ENCODE measurements at regions not wholly inside any gene's neighbourhood (a gene's known extent, or its start where the extent isn't known, plus 50 kb on each side); places are given as distances from the start of the nearest gene placed in this dataset.

DNA sequence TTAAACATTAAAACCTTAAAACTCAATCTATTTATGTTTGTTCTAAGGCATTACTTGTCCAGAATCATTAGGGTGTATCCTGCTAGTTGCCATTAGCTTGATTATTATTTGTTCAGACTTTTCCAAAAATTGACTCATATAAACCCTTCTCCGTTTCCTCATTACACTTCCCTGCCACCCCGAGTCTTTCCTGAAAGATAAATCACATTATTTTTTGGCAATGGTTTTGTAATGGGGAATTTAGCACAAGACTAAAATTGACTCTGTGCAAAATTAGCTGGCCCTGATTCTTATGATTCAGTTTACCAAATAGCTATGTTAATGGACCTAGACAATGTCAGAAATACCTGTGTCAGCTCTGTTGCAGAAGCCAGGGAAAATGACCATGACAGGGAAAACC is 112.2 kb upstream of the NT5C1B start:
- DNase-seq, result no peak

DNA sequence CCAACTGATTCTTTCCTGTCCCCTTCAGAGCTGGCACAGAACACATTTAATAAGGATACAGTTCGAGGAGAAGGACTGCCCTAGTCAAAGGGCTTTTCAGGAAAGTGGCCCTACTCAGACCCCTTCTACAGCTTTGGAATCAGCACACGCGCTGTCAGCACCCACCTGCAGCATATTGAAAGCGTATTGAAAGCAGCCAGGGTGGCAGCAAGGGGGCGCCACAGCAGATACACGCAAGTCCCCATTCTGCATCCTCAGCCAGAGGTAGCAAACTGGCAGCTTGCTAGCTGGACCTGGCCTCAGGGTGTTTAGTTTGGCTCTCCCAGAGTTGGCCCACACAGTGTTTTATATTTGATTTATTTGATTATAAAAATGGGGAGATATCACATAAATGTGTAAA is 101.0 kb upstream of the NT5C1B start:
- DNase-seq, result no peak

DNA sequence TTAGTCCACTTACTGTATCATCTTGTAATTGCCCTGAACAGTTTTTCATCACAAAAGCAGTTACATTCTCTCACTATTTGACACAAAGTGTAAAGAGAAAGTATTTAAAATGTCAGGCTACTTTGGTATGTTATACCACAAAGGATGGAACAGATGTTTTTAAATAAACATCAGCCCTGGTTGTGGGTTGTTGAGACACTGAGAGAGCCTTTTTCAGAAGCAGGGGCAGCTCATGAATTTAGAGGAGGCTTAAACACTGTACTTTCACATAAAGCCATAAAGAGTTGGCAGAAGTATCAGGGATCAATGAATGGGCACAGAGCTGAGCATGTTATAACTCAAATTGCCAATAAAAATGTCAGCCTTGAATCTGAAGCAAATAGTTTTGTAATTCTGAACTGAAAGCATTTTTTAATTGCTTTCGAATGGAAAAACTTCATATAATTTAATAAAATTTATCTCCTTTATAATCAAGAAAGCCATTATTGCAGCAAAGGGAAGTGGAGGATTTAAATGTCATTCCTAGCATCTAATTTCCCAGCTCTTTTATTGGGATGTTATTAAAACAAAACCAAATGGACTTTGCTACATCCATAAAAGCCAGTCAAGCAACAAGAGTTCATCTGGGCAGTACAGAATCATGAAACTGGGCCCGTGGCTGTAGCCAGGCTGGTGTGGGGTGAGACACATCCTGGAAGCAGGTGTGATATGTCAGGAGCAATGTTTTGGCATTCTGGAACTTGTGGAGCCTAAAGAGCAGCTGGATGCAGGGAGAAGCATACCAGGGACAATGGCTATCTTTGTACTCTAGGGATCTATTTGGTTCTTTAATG is 95.1 kb upstream of the NT5C1B start:
- DNase-seq, result no peak

DNA sequence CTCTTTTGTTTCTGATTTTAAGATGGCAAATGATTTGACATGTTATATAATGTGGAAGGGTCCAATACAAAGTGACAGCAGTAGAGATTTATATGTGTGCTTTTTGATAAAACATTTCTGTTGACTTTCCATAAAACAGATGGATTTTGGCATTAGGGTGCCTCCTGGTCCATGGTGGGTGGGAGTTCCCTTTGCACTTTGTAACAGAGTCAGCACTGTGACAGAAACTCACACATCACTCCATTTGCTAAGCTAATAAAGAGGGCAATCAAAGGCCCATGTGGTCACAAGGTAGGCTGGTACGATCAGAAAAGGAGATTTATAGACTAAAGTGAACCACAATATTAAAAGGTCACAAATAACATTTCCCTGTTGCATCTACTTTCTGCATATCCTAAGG is 93.3 kb upstream of the NT5C1B start:
- DNase-seq, result no peak

DNA sequence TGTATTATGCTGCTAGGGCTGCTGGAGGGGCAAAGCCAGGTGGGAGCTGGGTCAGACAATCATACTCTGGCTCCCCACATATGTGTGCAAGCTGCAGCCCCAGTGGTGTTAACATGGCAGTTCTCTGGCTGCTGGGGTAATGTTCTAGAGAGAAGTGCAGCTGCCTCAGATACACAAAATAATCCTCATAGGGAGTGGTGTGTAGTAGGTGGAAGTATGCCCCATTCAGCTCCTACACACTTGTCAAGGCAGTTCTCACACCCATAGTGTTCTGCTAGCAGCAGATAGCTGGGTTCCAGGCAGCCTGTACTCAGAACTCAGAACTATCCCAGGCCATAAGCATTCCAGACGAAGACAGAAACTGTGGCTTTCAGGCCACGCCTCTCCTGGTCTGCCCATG is 87.9 kb upstream of the NT5C1B start:
- no peak for DNase-seq

DNA sequence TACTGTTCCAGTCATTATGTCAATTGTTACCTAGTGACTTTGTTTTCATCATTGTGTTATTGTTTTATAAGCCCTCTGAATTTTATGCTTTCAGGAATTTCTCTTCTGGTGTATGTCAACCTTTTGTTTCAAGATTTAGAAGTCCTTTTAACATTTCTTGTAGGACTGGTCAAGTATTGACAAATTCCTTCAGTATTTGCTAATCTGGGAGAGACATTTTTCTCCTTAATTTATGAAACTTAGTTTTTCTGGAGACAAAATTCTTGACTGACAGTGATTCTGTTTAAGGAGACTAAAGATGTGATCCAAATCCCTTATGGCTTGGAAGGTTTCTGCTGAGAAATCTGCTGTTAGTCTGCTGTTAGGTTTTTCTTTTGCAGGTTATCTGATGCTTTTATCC is 84.9 kb upstream of the NT5C1B start:
- DNase-seq, result no peak

DNA sequence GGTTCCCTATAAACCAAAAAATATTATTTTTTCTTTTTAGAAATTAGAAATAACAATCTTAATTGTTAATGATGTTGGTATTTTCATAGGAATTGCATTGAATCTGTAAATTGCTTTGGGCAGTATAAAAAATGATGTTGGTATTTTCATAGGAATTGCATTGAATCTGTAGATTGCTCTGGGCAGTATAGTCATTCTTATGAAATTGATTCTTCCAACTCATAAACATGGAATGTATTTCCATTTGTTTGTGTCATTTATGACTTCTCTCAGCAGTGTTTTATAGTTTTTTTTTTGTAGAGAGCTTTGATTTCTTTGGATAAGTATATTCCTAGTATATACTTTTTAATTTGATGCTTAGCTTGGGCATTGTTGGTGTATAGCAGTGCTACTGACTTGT is 82.0 kb upstream of the NT5C1B start:
- DNase-seq, result no peak

DNA sequence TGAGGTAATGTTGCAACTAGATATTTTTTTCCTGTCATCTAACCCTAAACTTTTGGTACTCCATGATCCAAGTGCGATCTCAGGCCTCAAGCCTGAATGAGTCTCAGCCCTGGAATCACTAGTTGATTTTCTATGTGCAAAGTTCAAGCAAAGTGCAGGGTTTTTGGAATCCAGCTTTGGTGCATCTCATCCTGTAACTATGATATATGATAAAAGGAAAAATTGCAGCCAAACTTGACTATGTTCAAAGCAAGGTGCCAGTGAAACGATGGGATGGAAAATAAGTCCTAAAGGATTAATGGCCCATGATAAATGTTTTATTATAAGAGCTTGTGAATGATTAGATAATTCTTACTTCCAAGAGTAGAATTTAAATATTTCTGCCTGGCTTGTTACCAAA is 78.9 kb upstream of the NT5C1B start:
- no peak for DNase-seq

DNA sequence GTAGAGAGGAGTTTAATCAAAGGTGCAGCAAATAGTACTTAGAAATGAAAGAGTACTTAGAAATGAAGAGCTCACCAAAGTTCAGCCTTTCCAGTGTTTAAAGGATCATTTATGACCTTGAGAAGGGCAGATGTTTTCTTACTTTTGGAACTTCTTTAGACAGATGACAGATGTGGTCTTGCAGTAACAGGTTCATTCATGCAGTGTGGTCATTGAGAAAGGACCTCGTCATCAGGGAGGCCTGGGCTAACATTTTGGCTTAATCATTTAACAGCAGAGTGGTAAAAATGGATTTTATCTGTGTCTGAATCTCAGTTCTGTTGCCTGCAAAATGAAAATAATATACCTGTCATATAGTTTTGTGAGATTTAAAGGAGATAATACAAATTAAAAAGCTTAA is 75.1 kb upstream of the NT5C1B start:
- DNase-seq, result no peak

DNA sequence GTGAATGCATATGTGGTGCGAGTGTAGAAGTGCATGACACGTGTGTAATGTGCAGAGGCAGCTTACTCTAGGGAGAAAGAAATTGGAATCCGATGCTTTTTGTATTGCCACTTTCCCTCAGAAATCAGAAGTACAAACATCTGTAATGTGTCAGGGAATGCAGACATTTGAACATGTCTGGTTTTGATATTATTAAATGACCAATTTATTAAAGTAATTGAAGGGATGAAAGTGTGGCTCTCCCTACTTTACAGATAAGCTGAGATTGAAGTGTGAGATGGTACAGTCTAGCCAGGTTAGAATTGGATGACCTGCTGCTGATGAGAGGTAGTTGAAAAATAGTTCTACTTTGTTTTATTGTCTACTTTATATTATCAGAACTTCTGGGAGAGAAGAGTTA is 74.5 kb upstream of the NT5C1B start:
- DNase-seq, result no peak

DNA sequence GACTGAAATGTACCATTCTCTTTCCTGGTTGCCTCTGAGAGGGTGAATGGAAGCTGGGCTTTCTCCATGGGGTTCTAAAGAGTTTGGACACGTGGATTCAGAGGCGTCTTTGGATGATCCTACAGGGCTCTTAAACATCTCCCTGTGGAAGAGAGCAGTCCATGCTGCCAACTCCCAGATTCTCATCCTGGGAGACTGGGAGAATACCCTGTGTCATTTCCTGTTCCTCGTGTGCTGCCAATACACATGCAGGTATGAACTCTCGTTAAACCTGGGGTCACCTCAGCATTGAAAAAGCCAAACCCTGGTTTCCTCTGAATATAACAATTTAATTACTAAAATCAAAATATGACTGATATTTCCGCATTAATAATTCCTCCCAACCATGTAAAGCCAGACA is 73.3 kb upstream of the NT5C1B start:
- no peak for DNase-seq

DNA sequence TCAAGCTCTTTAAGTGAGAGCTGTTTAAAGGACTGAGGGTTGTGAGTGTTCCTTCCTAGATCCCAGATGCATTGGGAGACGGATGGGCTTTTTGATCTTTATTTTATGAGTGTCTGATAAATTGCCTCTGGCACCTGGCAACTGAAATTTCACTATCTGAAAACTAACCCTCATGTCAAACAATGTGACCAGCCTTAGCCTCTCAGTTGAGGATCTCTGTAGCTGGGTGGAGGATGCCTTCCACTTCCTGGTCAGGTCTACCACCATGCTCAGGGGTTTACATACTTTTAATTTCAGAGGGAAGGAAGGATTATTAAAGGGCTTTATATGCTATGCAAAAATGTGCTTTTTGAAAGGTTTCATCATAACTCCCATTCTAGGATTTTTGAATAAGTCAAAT is 70.5 kb upstream of the NT5C1B start:
- DNase-seq, result no peak

DNA sequence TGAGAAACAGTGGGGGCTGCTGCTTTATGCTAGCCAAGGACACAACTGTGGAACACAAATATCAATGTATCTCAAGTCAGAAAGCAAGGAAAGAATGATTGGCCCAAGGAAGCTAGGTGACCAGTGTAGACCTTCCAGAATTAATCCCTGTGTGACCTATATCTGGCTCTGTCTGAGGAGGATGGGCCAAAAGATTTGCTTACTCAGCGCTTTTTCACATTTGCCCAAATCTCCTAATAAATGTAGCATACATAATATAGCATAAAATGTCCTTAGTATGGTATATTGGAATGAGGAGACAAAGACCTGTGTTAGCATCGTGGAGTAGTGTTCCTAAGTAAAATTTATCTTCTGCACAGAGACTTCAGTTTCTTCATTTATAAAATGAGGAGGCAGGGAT is 66.7 kb upstream of the NT5C1B start:
- no peak for DNase-seq

DNA sequence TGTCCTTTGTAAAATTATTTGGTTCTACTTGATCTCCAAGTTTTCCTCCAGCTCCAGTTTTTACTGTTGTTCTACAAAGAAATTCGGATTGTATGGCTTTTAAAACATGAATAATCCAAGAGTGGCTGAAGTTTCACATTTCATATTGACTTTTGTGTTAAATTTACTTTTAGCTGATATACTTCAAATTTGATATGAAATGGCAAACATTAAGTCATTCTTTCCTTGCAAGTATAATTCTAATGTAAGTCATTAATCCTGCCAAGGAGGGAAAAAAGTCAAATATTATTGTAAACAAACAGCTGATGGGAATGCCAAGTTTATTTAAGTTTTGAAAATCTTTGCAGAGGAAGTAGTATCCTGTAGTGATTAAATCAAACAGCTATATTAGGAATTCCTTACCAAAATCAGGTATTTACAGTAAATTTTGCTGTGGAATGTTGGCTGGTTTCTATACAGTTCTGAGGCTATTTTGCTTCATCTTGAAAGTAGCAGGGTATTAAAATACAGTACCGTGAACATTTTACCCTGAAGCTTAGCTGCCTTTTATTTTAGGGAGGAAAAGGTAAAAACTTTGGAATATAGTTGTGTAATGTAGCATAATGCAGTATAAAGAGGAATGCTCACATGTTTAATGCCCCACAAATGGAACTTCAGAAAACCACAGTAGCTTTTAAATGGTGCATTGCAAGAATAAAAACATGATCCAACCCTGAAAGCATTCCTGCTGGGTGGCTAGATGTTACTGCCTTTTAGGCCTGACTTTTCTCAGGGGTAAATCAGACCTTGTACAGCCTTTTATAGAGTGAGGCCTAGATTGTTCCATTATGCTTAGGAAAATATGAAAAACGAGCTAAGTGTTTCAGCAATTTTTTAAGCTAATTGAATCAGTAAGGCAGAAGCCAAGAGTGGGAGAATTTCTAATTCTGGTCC is 62.7 kb upstream of the NT5C1B start:
- no peak for DNase-seq

DNA sequence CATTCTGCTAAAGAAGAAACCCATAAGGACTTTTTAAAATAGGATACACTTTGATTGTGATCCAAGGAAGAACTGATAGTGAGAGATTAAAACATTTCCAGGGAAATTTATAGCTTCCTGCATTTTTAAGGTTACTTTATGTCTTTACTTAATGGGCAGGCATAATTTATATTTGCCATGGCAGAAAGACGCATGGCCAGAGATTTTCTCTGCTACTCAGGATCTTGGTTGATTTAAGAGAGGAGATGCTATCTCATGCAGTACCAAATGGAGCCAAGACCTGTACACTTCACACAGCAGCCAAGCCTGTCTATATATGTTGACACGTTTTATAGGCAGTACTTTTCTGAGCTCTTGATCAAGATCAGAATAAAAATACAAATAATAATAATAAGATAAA is 60.9 kb upstream of the NT5C1B start:
- DNase-seq, result no peak

DNA sequence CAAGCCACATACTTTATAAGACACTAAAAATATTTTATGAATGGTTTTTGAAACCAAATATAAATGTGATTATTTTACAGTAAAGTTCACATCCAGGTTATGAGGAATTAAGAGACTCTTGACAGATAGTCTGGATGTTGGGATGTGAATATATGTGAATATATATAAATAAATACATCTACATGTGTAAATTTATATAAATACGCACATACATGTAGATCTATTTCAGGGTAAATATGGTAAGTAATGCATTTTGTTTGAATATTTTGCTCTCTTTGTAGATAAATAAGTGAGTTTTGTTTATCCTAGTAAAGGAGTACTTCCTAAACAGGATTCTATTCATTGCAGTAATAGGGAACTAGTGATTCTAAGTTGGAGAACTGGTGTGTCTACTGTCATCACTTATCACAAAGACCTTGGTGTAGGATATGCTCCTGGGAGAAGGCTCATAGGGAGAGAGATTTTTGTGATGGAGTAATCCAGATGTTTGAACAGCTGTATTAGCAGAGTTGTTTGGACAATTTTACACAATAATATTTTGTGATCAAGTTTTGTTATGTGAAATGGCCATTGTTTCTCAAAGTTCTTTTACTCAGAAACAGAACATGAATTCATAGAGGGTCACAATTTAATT is 60.2 kb upstream of the NT5C1B start:
- no peak for DNase-seq

DNA sequence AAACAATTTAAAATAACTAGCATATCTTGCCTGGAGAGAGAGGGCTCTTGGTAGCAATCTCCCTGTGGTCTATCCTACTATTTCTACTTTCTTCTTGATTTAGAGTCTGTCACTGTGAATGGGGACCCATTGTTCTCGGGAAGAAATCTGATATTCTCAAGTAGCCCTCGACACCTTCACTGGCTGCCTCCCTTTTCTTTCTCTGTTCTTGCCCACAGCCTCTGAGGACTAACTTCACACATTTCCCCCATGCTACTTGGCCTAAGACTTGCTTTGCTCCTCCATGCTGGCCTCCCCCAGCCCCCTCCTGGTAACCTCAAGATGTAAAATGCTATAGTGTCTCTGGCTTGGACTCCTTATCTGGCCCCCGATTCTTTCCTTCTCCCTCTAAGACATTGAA is 58.8 kb upstream of the NT5C1B start:
- DNase-seq, result no peak

DNA sequence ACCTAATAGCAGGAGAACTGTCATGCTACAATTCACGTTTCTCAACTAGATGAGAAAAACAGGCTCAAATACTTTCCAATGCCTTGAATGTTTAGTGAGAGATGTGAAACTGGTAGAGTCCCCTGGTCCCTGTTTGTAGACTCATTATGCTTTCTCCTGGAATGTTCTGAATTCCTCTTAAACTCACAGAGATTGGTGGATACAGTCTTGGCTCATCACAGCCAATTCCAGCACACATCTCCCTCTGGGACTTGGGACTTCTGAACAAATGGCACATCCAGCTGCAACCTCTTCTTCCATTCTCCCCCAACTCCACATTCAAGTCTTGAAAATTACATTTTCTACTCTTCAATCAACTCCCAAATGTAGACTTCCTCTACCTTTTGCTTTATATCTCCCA is 58.4 kb upstream of the NT5C1B start:
- no peak for DNase-seq

DNA sequence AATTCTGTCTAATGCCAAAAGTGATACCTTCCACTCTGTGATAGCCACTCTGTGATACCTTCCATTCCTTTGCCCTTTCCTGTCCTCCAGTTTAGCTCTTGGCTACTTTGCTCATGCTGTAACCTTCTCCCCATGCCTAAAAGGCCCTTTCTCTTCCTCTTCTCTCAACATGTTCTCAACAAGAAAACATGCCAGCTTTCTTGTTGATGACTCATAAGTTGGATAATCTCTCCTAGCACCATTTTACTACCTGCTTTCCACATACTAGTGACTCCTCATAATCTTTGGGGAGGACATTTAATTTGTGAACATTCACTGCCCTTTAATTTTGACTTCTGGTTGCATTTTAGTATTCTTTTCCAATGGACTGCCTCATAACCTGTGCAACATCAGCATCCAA is 55.9 kb upstream of the NT5C1B start:
- no peak for DNase-seq

DNA sequence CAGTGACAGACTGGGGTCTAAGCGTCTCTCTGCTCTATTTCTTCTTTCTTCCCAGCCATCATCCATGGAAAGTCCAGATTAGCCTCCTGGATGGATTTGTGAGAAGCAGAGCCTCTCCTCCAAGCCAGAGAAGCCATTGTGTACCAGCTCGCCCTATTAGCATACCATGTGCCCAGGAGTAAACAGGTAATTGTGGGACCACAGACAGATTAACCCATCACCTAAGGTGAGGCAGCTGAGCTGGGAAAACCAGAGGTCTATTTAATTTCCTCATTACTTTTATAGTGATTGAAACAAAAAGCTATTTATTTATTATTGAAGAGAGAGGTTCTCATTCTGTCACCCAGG is 54.7 kb upstream of the NT5C1B start:
- no peak for DNase-seq

DNA sequence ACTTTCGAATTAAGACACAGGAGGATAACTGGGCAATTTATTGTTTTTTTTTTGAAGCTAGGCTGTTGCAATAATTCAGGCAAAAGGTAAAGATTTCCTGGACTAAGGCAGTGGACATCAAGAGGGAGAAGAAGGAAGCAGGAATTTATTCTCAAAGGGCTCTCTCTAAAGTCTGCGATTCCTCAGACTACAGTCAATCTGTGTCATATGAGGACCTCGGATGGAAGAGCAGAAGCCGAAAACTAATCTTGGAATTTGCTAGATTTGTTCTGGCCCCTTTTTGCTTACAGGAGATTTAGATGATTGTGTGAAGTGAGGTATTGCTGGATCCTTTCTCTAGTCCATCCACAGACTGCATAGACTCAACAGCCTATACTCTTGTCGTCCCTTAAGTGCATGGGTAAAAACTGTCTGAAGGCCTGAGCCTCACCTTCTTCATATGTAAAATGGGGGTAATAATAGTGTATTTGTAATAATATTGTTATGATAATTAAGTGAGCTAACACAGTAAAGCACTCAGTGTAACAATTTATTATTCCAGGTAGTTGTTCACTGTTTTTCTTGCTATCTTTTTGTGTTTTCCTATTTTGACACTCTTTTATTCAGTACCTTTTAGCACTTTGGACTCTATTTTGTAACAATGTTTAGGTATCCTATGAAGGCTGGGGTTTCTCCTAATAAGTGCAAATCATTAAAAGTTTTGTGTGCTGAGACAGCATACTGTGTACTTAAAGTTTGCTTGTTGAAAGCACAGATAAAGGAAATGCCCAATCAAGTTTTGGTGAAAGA is 54.2 kb upstream of the NT5C1B start:
- DNase-seq, result no peak

DNA sequence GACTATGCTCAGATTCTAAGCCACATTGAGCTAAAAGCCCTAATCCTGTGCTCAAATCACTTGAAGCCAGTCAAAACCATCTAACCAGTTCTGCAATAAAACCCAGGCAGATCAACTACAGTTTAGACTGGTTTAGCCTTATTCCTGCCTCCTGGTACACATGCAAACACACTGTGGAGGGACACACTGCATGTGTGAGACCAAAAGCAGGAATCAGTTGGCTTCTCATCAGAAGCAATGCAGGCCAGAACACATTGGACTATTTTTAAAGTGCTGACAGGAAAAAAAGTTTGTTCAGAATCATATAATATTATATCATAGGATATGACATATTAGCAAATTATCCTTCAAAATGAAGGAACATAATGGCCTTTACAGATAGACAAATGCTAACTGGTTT is 52.5 kb upstream of the NT5C1B start:
- no peak for DNase-seq
